Tibial artery (tissue), 4 donors: ENCODE measurements at regions not wholly inside any gene's neighbourhood (a gene's known extent, or its start where the extent isn't known, plus 50 kb on each side); places are given as distances from the start of the nearest gene placed in this dataset.

ENCODE experiments used
- DNase-seq, 2 donors: peaks; one replicate each; pipeline ENCODE4 v3.0.0-alpha.2; 2019
- H3K27ac ChIP-seq, 2 donors: fragments of 200-600 bp; sonication (generic) in 1 of 2; 1 replicate in 1 of 2; 2 replicates in 1 of 2; pipeline ENCODE4 v1.5.1; 2018 to 2019; ENCODE audit warnings: mild to moderate bottlenecking in 1 of 2
- H3K27me3 ChIP-seq, 2 donors: fragments of 200-600 bp; sonication (generic) in 1 of 2; one replicate each; pipeline versions ENCODE4 v1.5.1 to v1.6.0; 2016 to 2019
- H3K36me3 ChIP-seq, 3 donors: fragments of 200-600 bp; sonication (generic) in 2 of 3; one replicate each; pipeline ENCODE4 v1.5.1; 2016 to 2019; ENCODE audit warnings: mild to moderate bottlenecking in 2 of 3
- H3K4me1 ChIP-seq, 4 donors: fragments of 200-600 bp; sonication (generic) in 2 of 4; 1 replicate in 3 of 4; 2 replicates in 1 of 4; pipeline ENCODE4 v1.5.1; 2016 to 2019
- H3K4me3 ChIP-seq, 2 donors: fragments of 200-600 bp; sonication (generic) in 1 of 2; 1 replicate in 1 of 2; 2 replicates in 1 of 2; pipeline ENCODE4 v1.5.1; 2018 to 2019; ENCODE audit warnings: mild to moderate bottlenecking in 2 of 2
- H3K9me3 ChIP-seq, 3 donors: fragments of 200-600 bp; sonication (generic) in 1 of 3; one replicate each; pipeline ENCODE4 v1.5.1; 2016 to 2019
- intact Hi-C: fragments of 100-400 bp; cut with DNase I; formaldehyde crosslinking; loops from one replicate; pipeline ENCODE4 v1.15.0; 2023; ENCODE audit warnings: low total_unique reads
- TF ChIP-seq, protein P1 (sequence below), 2 experiments: fragments of 200-600 bp in 1 of 2; fragments of 450-650 bp in 1 of 2; IDR thresholded peaks; one replicate each; pipeline ENCODE4 v1.5.1; 2017 to 2019; ENCODE audit warnings: antibody characterized with exemption in 2 of 2, mild to moderate bottlenecking in 1 of 2, moderate library complexity in 1 of 2

- no peaks in the 10 kb centered on the region for H3K27me3 ChIP-seq
- intact Hi-C loops: no loop called here
- H3K9me3 ChIP-seq: no peaks in the 10 kb centered on the region
- H3K4me3 ChIP-seq: no peak overlapping the region
- no peaks in the 10 kb centered on the region for H3K36me3 ChIP-seq
- H3K4me1 ChIP-seq: no peaks in the 10 kb centered on the region
- TF ChIP-seq, protein P1, sequence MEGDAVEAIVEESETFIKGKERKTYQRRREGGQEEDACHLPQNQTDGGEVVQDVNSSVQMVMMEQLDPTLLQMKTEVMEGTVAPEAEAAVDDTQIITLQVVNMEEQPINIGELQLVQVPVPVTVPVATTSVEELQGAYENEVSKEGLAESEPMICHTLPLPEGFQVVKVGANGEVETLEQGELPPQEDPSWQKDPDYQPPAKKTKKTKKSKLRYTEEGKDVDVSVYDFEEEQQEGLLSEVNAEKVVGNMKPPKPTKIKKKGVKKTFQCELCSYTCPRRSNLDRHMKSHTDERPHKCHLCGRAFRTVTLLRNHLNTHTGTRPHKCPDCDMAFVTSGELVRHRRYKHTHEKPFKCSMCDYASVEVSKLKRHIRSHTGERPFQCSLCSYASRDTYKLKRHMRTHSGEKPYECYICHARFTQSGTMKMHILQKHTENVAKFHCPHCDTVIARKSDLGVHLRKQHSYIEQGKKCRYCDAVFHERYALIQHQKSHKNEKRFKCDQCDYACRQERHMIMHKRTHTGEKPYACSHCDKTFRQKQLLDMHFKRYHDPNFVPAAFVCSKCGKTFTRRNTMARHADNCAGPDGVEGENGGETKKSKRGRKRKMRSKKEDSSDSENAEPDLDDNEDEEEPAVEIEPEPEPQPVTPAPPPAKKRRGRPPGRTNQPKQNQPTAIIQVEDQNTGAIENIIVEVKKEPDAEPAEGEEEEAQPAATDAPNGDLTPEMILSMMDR (IDR thresholded peaks at IDR 0.05): no peak
- H3K27ac ChIP-seq: no peak overlapping the region
- no peak for DNase-seq
These were observed 223.1 kb downstream of the MAP2K6 start for GRCh38 chr17:69637446-69638156.

- Histone ChIP-seq H3K4me1 (no peaks in the 10 kb centered on the region), H3K36me3 (no peaks in the 10 kb centered on the region), H3K9me3 (no peaks in the 10 kb centered on the region), H3K4me3 (no peak overlapping the region), H3K27me3 (no peaks in the 10 kb centered on the region), H3K27ac (no peak overlapping the region)
- no peak for DNase-seq
- TF ChIP-seq, protein P1 (IDR thresholded peaks at IDR 0.05): no peak
- intact Hi-C loops: no loop called here
These were observed 224.6 kb downstream of the MAP2K6 start for GRCh38 chr17:69639096-69639495.

- TF ChIP-seq, protein P1 (IDR thresholded peaks at IDR 0.05): no peak
- no peak for DNase-seq
- H3K9me3 ChIP-seq: no peaks in the 10 kb centered on the region
- H3K4me3 ChIP-seq: no peak overlapping the region
- H3K4me1 ChIP-seq: no peaks in the 10 kb centered on the region
- no peak overlapping the region for H3K27ac ChIP-seq
- no peaks in the 10 kb centered on the region for H3K36me3 ChIP-seq
- intact Hi-C loops: no loop called here
- no peaks in the 10 kb centered on the region for H3K27me3 ChIP-seq
These were observed 225.6 kb downstream of the MAP2K6 start for GRCh38 chr17:69640073-69640472.

- Histone ChIP-seq H3K4me3 (no peak overlapping the region), H3K4me1 (no peaks in the 10 kb centered on the region), H3K9me3 (no peaks in the 10 kb centered on the region), H3K27ac (no peak overlapping the region), H3K36me3 (no peaks in the 10 kb centered on the region), H3K27me3 (no peaks in the 10 kb centered on the region)
- intact Hi-C loops: no loop called here
- TF ChIP-seq, protein P1 (IDR thresholded peaks at IDR 0.05): no peak
- no peak for DNase-seq
These were observed 229.2 kb downstream of the MAP2K6 start for GRCh38 chr17:69643686-69644085.

DNA sequence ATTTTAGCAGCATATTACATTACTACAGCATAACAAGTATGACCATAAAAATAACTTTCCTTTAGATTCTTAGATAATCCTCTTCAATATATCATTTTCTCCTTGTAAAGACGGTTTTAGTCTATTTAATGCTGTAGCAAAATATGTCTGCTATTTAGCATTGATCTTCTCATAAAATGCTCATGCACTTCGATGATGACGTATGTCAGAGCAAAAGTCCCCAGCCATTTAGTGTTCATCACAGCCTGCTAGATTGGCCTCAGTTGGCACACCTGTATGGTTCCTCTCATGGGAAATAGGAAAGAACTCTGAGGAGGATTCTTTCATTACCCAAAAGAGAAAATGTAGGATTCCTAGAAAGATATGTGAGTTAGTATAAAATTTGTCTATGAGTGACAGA, 232.2 kb downstream of the MAP2K6 start:
- Histone ChIP-seq H3K4me1 (no peaks in the 10 kb centered on the region), H3K36me3 (no peaks in the 10 kb centered on the region), H3K27ac (no peak overlapping the region), H3K9me3 (no peaks in the 10 kb centered on the region), H3K4me3 (no peak overlapping the region), H3K27me3 (no peaks in the 10 kb centered on the region)
- intact Hi-C loops: no loop called here
- no peak for DNase-seq
- TF ChIP-seq, protein P1 (IDR thresholded peaks at IDR 0.05): no peak

GRCh38 chr17:69650881-69651280, 236.4 kb downstream of the MAP2K6 start:
- intact Hi-C loops: no loop called here
- no peaks in the 10 kb centered on the region for H3K27me3 ChIP-seq
- H3K9me3 ChIP-seq: no peaks in the 10 kb centered on the region
- peaks cover 0 to 7% (median 0%) of the 10 kb centered on the region in 4 donors for H3K4me1 ChIP-seq
- no peak overlapping the region for H3K4me3 ChIP-seq
- H3K36me3 ChIP-seq: no peaks in the 10 kb centered on the region
- DNase-seq: no peak
- no peak overlapping the region for H3K27ac ChIP-seq
- TF ChIP-seq, protein P1 (IDR thresholded peaks at IDR 0.05): no peak
